ENCODE measurements at regions not wholly inside any gene's neighbourhood (a gene's known extent, or its start where the extent isn't known, plus 50 kb on each side); places are given as distances from the start of the nearest gene placed in this dataset.
"Not testable (repeated sequence)": the region's sequence is repeated elsewhere in the genome, so short reads cannot be mapped to it uniquely, and the experiment has no call there.

GRCh38 chr21:38905752-38906151 lies 100.0 kb downstream of the ETS2 start:
- no peak for DNase-seq

- no peak for DNase-seq
These were observed 99.6 kb downstream of the ETS2 start for GRCh38 chr21:38905328-38905727.

GRCh38 chr21:38903690-38904139 lies 98.0 kb downstream of the ETS2 start:
- DNase-seq, result no peak

- no peak for DNase-seq
These were observed 97.1 kb downstream of the ETS2 start for GRCh38 chr21:38902608-38903445.

- DNase-seq, result no peak
These were observed 94.8 kb downstream of the ETS2 start for GRCh38 chr21:38900499-38900898.

GRCh38 chr21:38899985-38900384 lies 94.3 kb downstream of the ETS2 start:
- DNase-seq, result not testable (repeated sequence)

GRCh38 chr21:38899277-38899947 lies 93.7 kb downstream of the ETS2 start:
- DNase-seq, result no peak

- DNase-seq, result no peak
These were observed 92.8 kb downstream of the ETS2 start for GRCh38 chr21:38898422-38899096.

GRCh38 chr21:38897532-38898421 lies 92.0 kb downstream of the ETS2 start:
- no peak for DNase-seq

- DNase-seq, result no peak
These were observed 89.2 kb downstream of the ETS2 start for GRCh38 chr21:38894899-38895298.

- DNase-seq, result peak; percentile 51
These were observed 83.3 kb downstream of the ETS2 start for GRCh38 chr21:38888991-38889561.

- no peak for DNase-seq
These were observed 82.0 kb downstream of the ETS2 start for GRCh38 chr21:38887749-38888148.

- DNase-seq, result no peak
These were observed 81.4 kb downstream of the ETS2 start for GRCh38 chr21:38887062-38887686.

GRCh38 chr21:38885909-38886308 lies 80.2 kb downstream of the ETS2 start:
- DNase-seq, result no peak

GRCh38 chr21:38884440-38884839 lies 78.7 kb downstream of the ETS2 start:
- DNase-seq, result no peak

GRCh38 chr21:38883142-38883541 lies 77.4 kb downstream of the ETS2 start:
- no peak for DNase-seq

GRCh38 chr21:38881131-38881530 lies 75.4 kb downstream of the ETS2 start:
- DNase-seq, result no peak

- no peak for DNase-seq
These were observed 74.8 kb downstream of the ETS2 start for GRCh38 chr21:38880577-38880966.

- no peak for DNase-seq
These were observed 74.3 kb downstream of the ETS2 start for GRCh38 chr21:38879912-38880576.

- no peak for DNase-seq
These were observed 72.8 kb downstream of the ETS2 start for GRCh38 chr21:38878379-38879179.
